GM21390 (cell line): ENCODE measurements at regions not wholly inside any gene's neighbourhood (a gene's known extent, or its start where the extent isn't known, plus 50 kb on each side); places are given as distances from the start of the nearest gene placed in this dataset.
"Not testable (repeated sequence)": the region's sequence is repeated elsewhere in the genome, so short reads cannot be mapped to it uniquely, and the experiment has no call there.

ENCODE experiments used
- ATAC-seq: cut with Tn5 transposase; IDR thresholded peaks from one replicate; pipeline ENCODE4 v1.9.1; 2021; ENCODE audit not compliant: unreplicated experiment

- no peak for ATAC-seq
These were observed 201.6 kb downstream of the ICOS start for GRCh38 chr2:204138206-204138605.

GRCh38 chr2:204140246-204140645 is 203.7 kb downstream of the ICOS start:
- ATAC-seq, result no peak

- ATAC-seq, result no peak
These were observed 206.9 kb downstream of the ICOS start for GRCh38 chr2:204143216-204144014.

- no peak for ATAC-seq
These were observed 207.9 kb downstream of the ICOS start for GRCh38 chr2:204144492-204144891.

GRCh38 chr2:204145263-204145751 is 208.7 kb downstream of the ICOS start:
- peak; percentile 99 for ATAC-seq

GRCh38 chr2:204145791-204146190 is 209.2 kb downstream of the ICOS start:
- ATAC-seq, result no peak

GRCh38 chr2:204147040-204147439 is 210.5 kb downstream of the ICOS start:
- ATAC-seq, result not testable (repeated sequence)

- no peak for ATAC-seq
These were observed 214.2 kb downstream of the ICOS start for GRCh38 chr2:204150721-204151120.

GRCh38 chr2:204152616-204153015 is 216.1 kb downstream of the ICOS start:
- no peak for ATAC-seq

- no peak for ATAC-seq
These were observed 218.3 kb downstream of the ICOS start for GRCh38 chr2:204154863-204155262.

- no peak for ATAC-seq
These were observed 219.9 kb downstream of the ICOS start for GRCh38 chr2:204156456-204156855.

GRCh38 chr2:204157684-204158083 is 221.1 kb downstream of the ICOS start:
- ATAC-seq, result no peak

GRCh38 chr2:204159526-204159925 is 223.0 kb downstream of the ICOS start:
- no peak for ATAC-seq

- ATAC-seq, result no peak
These were observed 224.4 kb downstream of the ICOS start for GRCh38 chr2:204160989-204161388.

- no peak for ATAC-seq
These were observed 225.3 kb downstream of the ICOS start for GRCh38 chr2:204161886-204162285.

- no peak for ATAC-seq
These were observed 230.4 kb downstream of the ICOS start for GRCh38 chr2:204166961-204167360.

- not testable (repeated sequence) for ATAC-seq
These were observed 231.1 kb downstream of the ICOS start for GRCh38 chr2:204167670-204168069.

- no peak for ATAC-seq
These were observed 233.8 kb downstream of the ICOS start for GRCh38 chr2:204170411-204170810.

GRCh38 chr2:204171432-204172144 is 235.0 kb downstream of the ICOS start:
- ATAC-seq, result no peak

GRCh38 chr2:204172145-204172600 is 235.6 kb downstream of the ICOS start:
- ATAC-seq, result no peak

GRCh38 chr2:204174034-204174433 is 237.5 kb downstream of the ICOS start:
- ATAC-seq, result no peak
